ENCODE measurements at regions not wholly inside any gene's neighbourhood (a gene's known extent, or its start where the extent isn't known, plus 50 kb on each side); places are given as distances from the start of the nearest gene placed in this dataset.

GRCh38 chr9:73906671-73907070 lies 590.5 kb upstream of the RORB start:
- no peak for TF ChIP-seq CTCF (conservative IDR thresholded peaks at IDR 0.05; ENCODE audit: low read depth in 2 of 2)
- no peak for TF ChIP-seq EZH2 (IDR thresholded peaks at IDR 0.05; ENCODE audit: low read depth, unreplicated experiment)
